ENCODE measurements at regions not wholly inside any gene's neighbourhood (a gene's known extent, or its start where the extent isn't known, plus 50 kb on each side); places are given as distances from the start of the nearest gene placed in this dataset.
"Not testable (repeated sequence)": the region's sequence is repeated elsewhere in the genome, so short reads cannot be mapped to it uniquely, and the experiment has no call there.

DNA sequence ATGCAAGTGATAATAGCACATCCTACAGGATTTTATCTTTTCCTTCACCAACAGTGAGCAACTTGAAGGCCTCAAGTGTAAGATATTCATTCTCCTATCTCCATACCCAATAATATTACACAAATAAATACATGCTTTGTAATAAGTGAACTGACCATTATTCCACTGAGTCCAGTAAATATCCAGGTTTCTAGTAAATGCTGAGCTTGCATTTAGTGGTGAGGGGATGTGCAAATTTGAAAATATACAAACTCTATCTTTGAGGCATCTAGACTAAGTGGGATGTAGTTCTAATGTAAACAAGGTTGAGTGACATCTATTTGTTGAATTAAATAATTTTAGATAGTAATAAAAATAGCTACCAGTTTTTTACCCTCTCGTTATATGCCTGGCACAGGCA, 587.6 kb upstream of the IL12A start:
- DNase-seq: no peak

GRCh38 chr3:159409711-159410110, 578.9 kb upstream of the IL12A start:
- not testable (repeated sequence) for DNase-seq

GRCh38 chr3:159413319-159413718, 575.3 kb upstream of the IL12A start:
- no peak for DNase-seq

- no peak for DNase-seq
Measured at GRCh38 chr3:159416856-159417255, 571.8 kb upstream of the IL12A start.

DNA sequence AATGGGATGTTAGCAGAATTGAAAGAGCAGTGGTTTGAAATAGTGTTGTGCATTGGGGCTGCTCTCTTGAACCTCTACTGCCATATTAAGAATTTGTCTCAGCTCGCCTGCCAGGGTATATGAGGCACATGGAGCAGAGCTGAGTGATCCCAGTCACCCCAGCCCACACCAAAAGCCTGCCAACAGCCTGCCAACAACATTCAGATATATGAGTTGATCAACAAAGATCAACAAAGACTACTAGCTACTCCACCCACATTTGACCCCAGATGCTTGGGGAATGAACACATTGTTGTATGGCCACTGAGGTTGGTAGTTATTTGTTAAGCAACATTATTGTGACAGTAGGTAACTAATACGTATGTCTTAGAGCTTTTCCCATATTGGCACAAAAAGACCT, 570.9 kb upstream of the IL12A start:
- peak; percentile 2 for DNase-seq

GRCh38 chr3:159418571-159419526, 569.8 kb upstream of the IL12A start:
- peak; percentile 63 for DNase-seq

DNA sequence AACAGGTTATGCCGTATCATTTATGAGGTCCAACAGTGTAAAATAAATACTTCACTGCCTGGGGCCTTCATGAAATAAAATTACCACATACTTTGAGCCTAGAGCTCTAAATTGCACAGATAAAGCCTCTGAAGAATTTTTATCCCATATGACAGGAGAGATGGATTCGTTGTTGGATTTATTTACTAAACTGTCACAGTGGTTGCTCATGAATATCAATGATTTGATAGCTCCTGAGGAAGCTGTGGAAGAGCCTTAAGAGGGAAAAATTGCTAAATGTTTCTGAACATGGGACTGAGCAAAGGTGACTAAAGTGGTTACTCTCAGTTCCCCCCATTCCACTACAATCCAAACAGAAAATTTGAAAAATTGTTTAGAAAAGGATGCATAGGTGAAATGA, 558.9 kb upstream of the IL12A start:
- DNase-seq: no peak

- peak; percentile 47 for DNase-seq
Measured at GRCh38 chr3:159432682-159433340, 555.8 kb upstream of the IL12A start.

DNA sequence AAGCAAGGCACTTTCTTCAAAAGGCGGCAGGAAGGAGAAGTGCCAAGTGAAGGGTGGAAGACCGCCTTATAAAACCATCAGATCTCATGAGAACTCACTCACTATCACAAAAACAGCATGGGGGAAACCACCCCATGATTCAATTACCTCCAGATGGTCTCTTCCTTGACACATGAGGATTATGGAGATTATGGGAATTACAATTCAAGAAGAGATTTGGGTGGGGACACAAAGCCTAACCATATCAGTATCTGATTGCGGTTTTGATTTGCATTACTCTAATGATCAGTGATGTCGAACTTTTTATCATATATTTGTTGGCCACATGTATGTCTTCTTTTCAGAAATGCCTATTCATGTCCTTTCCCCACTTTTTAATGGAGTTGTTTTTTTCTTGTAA, 549.3 kb upstream of the IL12A start:
- DNase-seq: no peak

DNA sequence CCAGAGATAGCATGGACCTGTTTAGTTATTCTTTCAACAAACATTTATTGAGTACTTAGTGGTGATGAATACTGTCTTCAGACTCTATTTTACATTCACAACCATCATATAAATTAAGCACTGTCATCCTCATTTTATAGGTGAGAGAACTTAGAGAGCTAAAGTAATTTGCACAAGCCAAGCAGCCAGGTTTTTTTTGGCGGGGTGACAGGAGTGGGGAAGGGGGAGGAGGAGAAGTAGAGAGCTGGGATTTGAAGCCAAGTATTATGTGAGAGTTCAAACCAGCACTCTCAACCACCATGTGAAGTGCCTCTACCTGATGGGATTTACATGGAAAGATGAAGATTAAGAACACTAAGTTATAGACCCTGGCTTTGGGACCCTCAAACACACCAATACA, 547.4 kb upstream of the IL12A start:
- no peak for DNase-seq

- DNase-seq: no peak
Measured at GRCh38 chr3:159443266-159443665, 545.4 kb upstream of the IL12A start.

GRCh38 chr3:159447841-159448240, 540.8 kb upstream of the IL12A start:
- DNase-seq: no peak

GRCh38 chr3:159448902-159449301, 539.7 kb upstream of the IL12A start:
- DNase-seq: no peak

DNA sequence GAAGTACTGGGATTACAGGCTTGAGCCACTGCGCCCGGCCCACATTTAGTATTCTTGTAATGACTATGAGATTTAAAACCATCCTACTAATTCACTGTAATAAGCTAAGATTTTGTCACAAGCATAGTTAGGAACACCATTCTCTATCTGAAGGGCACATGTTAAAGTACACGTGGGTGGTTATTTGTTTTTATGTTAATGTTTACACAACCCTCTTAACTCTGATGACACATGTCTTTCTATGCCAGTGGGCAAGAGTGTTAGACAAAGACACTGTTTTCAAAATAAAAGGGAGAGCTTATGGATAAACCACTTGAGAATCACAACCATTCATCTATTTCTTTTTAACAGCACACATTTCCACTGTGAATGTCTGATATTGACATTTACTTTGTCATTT, 537.6 kb upstream of the IL12A start:
- peak; percentile 23 for DNase-seq

DNA sequence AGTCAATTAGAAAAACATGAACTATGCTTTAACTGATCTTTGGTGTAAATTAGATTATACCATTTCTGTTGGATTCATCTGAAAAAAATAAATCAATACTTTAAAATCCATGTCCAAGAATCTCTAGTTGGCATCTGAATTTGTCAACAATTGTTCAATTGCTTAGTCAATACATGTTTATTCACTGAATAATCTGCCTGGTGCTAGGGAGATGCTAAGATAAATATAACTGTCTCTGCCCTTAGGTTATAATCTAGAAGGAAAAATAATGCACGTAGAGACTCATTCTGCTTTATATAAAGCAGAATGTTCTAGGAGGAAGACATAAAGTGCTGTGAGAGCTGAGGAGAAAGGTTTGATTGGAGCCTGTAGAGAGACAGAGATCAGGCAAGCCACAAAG, 537.2 kb upstream of the IL12A start:
- no peak for DNase-seq

- DNase-seq: no peak
Measured at GRCh38 chr3:159453036-159453435, 535.6 kb upstream of the IL12A start.

DNA sequence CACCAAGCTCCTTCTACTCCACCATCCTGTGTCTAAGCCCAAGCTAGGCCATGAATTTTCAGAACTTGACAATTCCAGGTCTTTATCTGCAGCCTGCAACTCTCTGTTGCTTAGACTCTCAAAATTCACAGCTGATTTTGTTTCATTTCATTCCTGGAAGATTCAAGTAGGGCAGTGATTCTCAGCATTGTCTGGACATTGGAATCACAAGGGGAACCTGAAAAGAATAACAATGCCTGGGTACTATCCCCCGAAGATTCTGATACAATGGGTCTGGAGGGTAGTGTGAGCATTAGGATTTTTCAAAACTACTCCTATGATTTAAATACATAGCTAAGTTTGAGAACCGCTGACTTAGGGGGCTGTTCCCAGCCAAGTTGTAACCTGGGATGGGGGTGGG, 534.7 kb upstream of the IL12A start:
- DNase-seq: no peak

DNA sequence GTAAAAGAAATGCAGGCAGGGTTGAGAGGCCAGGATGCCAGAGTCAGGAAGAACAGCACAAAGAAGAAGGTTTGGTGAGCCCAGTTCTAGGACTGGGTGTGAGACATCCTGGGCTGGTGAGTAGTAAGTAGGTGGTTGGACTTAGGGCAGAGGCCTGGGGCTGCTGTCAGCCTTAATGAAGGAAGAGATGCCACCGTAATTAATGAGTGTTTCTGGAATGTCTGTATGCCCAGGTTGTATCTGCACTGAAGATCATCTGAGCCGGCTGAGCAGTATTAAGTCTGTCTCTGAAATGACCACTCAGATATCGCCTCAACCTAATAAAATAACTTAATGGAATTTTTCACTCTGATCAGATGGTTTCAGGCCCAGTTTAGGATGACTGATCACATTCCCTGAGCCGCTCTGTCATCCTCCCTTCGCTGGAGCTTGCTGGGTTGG, 532.9 kb upstream of the IL12A start:
- peak; percentile 46 for DNase-seq

DNA sequence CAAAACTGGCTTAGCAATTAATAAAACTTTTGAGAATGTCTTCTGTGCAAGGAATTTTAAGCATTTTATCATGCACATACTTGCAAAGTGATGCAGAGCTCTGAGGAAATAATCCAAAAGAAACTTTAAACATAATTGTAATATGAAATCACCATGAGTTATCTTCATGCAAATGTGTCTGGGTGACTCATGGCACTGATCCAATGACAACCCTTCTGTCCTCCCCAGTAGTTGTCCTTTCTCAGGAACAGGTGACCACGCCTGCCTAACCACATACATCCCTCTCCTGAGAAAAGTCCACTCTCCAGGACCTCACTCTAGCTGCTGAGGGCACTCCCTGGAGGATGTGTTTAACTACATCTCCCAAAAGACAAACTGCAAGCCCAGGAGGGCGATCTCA, 530.6 kb upstream of the IL12A start:
- DNase-seq: peak; percentile 96

DNA sequence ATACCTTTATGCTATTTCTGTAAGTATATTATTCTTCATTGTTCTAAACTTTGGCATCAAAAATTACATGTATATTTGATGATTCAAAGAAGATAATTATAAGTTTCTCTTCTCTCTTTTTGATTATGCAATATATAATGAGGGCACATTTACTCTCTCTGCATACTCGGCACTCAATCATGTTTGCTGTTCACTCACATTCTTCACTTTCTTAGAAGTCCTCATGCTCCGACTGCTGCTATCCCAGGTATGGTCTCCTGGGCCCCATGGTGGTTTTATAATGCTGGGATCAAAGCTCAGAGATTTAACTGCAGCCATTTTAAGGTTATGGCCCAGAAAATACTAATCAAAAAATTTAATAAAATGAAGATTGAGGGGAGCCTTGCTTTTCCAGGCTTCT, 529.7 kb upstream of the IL12A start:
- DNase-seq: peak; percentile 45

DNA sequence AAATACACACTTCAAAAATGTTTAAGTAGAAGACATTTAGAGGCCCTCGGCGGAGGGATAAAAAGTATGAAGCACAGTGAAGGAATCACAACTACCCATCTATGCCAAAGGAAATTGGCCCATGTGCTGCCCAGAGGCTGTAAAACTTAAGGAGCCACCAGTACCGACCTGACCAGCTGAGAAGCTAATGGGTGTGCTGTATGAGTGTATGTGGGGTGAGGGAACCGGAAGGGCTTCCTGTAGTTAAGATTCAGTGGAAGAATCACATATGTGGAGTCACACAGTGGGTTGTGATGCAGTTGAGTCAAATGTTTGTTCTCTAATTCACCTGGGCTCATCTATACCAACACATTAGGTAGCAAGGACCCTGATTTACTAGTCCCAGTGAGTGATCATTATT, 516.0 kb upstream of the IL12A start:
- DNase-seq: no peak

DNA sequence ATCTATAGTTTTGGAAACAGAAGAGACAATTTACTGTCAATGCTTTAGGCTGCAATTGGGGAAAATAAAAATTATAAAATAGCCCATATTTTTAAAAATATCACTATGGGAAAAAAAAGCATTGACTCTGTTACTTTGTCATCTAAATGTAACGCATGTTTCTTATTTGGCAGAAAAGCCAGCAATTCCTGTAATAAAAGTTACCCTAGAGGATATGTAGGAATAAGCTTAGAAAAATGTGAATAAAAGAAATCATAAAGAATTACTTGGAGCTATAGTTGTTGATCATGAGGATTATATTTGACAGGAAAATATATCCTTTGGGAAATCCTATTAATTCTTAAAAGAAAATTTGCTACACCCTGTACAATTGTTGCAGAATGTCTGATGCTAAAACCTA, 515.4 kb upstream of the IL12A start:
- DNase-seq: no peak

GRCh38 chr3:159480046-159480445, 508.6 kb upstream of the IL12A start:
- no peak for DNase-seq

GRCh38 chr3:159482241-159482993, 506.2 kb upstream of the IL12A start:
- no peak for DNase-seq
